ENCODE measurements at regions not wholly inside any gene's neighbourhood (a gene's known extent, or its start where the extent isn't known, plus 50 kb on each side); places are given as distances from the start of the nearest gene placed in this dataset.

GRCh38 chr2:30325600-30326328 lies 94.4 kb downstream of the LBH start:
- intact Hi-C loops (cut with DNase I): no loop called here
- Histone ChIP-seq H3K27me3 (ENCODE audit: control insufficient read depth, insufficient read depth) (no peaks in the 10 kb centered on the region), H3K4me1 (ENCODE audit: control insufficient read depth, insufficient read depth, low read length) (no peaks in the 10 kb centered on the region), H3K27ac (ENCODE audit: low read length) (no peak overlapping the region), H3K9me3 (ENCODE audit: control insufficient read depth, low read length) (no peaks in the 10 kb centered on the region), H3K4me3 (ENCODE audit: low read length) (no peak overlapping the region)
- no peak for ATAC-seq
- DNase-seq: no peak
- WGBS: 95% methylated on average over 4 of the region's 4 CpGs

GRCh38 chr2:30326497-30326896 lies 95.2 kb downstream of the LBH start:
- ATAC-seq (no peak), DNase-seq (no peak)
- Histone ChIP-seq H3K4me3 (ENCODE audit: low read length) (no peak overlapping the region), H3K9me3 (ENCODE audit: control insufficient read depth, low read length) (no peaks in the 10 kb centered on the region), H3K27me3 (ENCODE audit: control insufficient read depth, insufficient read depth) (no peaks in the 10 kb centered on the region), H3K27ac (ENCODE audit: low read length) (no peak overlapping the region), H3K4me1 (ENCODE audit: control insufficient read depth, insufficient read depth, low read length) (no peaks in the 10 kb centered on the region)
- intact Hi-C loops (cut with DNase I): no loop called here
- 91% methylated on average over 6 of the region's 6 CpGs for WGBS

- Histone ChIP-seq H3K4me1 (ENCODE audit: control insufficient read depth, insufficient read depth, low read length) (peaks cover 13% of the 10 kb centered on the region), H3K27me3 (ENCODE audit: control insufficient read depth, insufficient read depth) (no peaks in the 10 kb centered on the region), H3K4me3 (ENCODE audit: low read length) (no peak overlapping the region), H3K9me3 (ENCODE audit: control insufficient read depth, low read length) (no peaks in the 10 kb centered on the region), H3K27ac (ENCODE audit: low read length) (no peak overlapping the region)
- 96% methylated on average over 4 of the region's 4 CpGs for WGBS
- ATAC-seq (no peak), DNase-seq (no peak)
- intact Hi-C loops (cut with DNase I): loop anchor here in 1 of 4 donors (10.0 kb wide), 1 partner anchor 374 kb away; no protein-coding TSS in a partner anchor
These were observed 99.7 kb downstream of the LBH start for GRCh38 chr2:30331038-30331437.

- Histone ChIP-seq H3K27me3 (ENCODE audit: control insufficient read depth, insufficient read depth) (no peaks in the 10 kb centered on the region), H3K4me1 (ENCODE audit: control insufficient read depth, insufficient read depth, low read length) (peaks cover 13% of the 10 kb centered on the region), H3K9me3 (ENCODE audit: control insufficient read depth, low read length) (no peaks in the 10 kb centered on the region), H3K4me3 (ENCODE audit: low read length) (no peak overlapping the region), H3K27ac (ENCODE audit: low read length) (no peak overlapping the region)
- 97% methylated on average over 7 of the region's 7 CpGs for WGBS
- DNase-seq (no peak), ATAC-seq (no peak)
- intact Hi-C loops (cut with DNase I): loop anchor here in 1 of 4 donors (10.0 kb wide), 1 partner anchor 373 kb away; no protein-coding TSS in a partner anchor
These were observed 100.5 kb downstream of the LBH start for GRCh38 chr2:30331869-30332268.

- no peak for DNase-seq
- Histone ChIP-seq H3K27me3 (ENCODE audit: control insufficient read depth, insufficient read depth) (no peaks in the 10 kb centered on the region), H3K4me1 (ENCODE audit: control insufficient read depth, insufficient read depth, low read length) (peaks cover 13% of the 10 kb centered on the region), H3K9me3 (ENCODE audit: control insufficient read depth, low read length) (no peaks in the 10 kb centered on the region), H3K4me3 (ENCODE audit: low read length) (no peak overlapping the region), H3K27ac (ENCODE audit: low read length) (no peak overlapping the region)
- intact Hi-C loops (cut with DNase I): loop anchor here in 1 of 4 donors (10.0 kb wide), 1 partner anchor 372 kb away; no protein-coding TSS in a partner anchor
- WGBS: 73% methylated on average over 4 of the region's 4 CpGs
- no peak for ATAC-seq
These were observed 101.6 kb downstream of the LBH start for GRCh38 chr2:30332791-30333453.

GRCh38 chr2:30334762-30335363 lies 103.5 kb downstream of the LBH start:
- peaks cover 13% of the 10 kb centered on the region for H3K4me1 ChIP-seq (ENCODE audit: control insufficient read depth, insufficient read depth, low read length)
- no peak for DNase-seq
- no peak overlapping the region for H3K4me3 ChIP-seq (ENCODE audit: low read length)
- H3K27me3 ChIP-seq (ENCODE audit: control insufficient read depth, insufficient read depth): no peaks in the 10 kb centered on the region
- intact Hi-C loops (cut with DNase I): loop anchor here in 1 of 4 donors (10.0 kb wide), 1 partner anchor 370 kb away; no protein-coding TSS in a partner anchor
- H3K27ac ChIP-seq (ENCODE audit: low read length): no peak overlapping the region
- WGBS: 57% methylated on average over 3 of the region's 3 CpGs
- no peaks in the 10 kb centered on the region for H3K9me3 ChIP-seq (ENCODE audit: control insufficient read depth, low read length)
- ATAC-seq: peak; percentile 13 to 44

GRCh38 chr2:30336084-30336483 lies 104.8 kb downstream of the LBH start:
- intact Hi-C loops (cut with DNase I): loop anchor here in 1 of 4 donors (10.0 kb wide), 1 partner anchor 369 kb away; no protein-coding TSS in a partner anchor
- no peaks in the 10 kb centered on the region for H3K9me3 ChIP-seq (ENCODE audit: control insufficient read depth, low read length)
- no peaks in the 10 kb centered on the region for H3K27me3 ChIP-seq (ENCODE audit: control insufficient read depth, insufficient read depth)
- H3K27ac ChIP-seq (ENCODE audit: low read length): no peak overlapping the region
- peaks cover 13% of the 10 kb centered on the region for H3K4me1 ChIP-seq (ENCODE audit: control insufficient read depth, insufficient read depth, low read length)
- H3K4me3 ChIP-seq (ENCODE audit: low read length): no peak overlapping the region
- WGBS: 63% methylated on average over 2 of the region's 2 CpGs
- ATAC-seq (peak in 1 of 2 donors; percentile 74), DNase-seq (peak in 1 of 3 donors; percentile 40)

- intact Hi-C loops (cut with DNase I): loop anchor here in 1 of 4 donors (10.0 kb wide), 1 partner anchor 368 kb away; no protein-coding TSS in a partner anchor
- peak overlapping the region; percentile 7 for H3K27ac ChIP-seq (ENCODE audit: low read length)
- H3K4me3 ChIP-seq (ENCODE audit: low read length): no peak overlapping the region
- peaks cover 13% of the 10 kb centered on the region for H3K4me1 ChIP-seq (ENCODE audit: control insufficient read depth, insufficient read depth, low read length)
- WGBS: 86% methylated on average over 16 of the region's 16 CpGs
- no peak for ATAC-seq
- DNase-seq: no peak
- H3K27me3 ChIP-seq (ENCODE audit: control insufficient read depth, insufficient read depth): no peaks in the 10 kb centered on the region
- no peaks in the 10 kb centered on the region for H3K9me3 ChIP-seq (ENCODE audit: control insufficient read depth, low read length)
These were observed 105.9 kb downstream of the LBH start for GRCh38 chr2:30336978-30337841.

- peaks cover 13% of the 10 kb centered on the region for H3K4me1 ChIP-seq (ENCODE audit: control insufficient read depth, insufficient read depth, low read length)
- H3K27me3 ChIP-seq (ENCODE audit: control insufficient read depth, insufficient read depth): no peaks in the 10 kb centered on the region
- no peak overlapping the region for H3K27ac ChIP-seq (ENCODE audit: low read length)
- intact Hi-C loops (cut with DNase I): loop anchor here in 1 of 4 donors (10.0 kb wide), 1 partner anchor 366 kb away; no protein-coding TSS in a partner anchor
- no peak for ATAC-seq
- H3K4me3 ChIP-seq (ENCODE audit: low read length): no peak overlapping the region
- no peaks in the 10 kb centered on the region for H3K9me3 ChIP-seq (ENCODE audit: control insufficient read depth, low read length)
- WGBS: 70% methylated on average over 3 of the region's 3 CpGs
- no peak for DNase-seq
These were observed 107.1 kb downstream of the LBH start for GRCh38 chr2:30338475-30338874.

- DNase-seq: no peak
- H3K27me3 ChIP-seq (ENCODE audit: control insufficient read depth, insufficient read depth): no peaks in the 10 kb centered on the region
- H3K4me3 ChIP-seq (ENCODE audit: low read length): no peak overlapping the region
- H3K9me3 ChIP-seq (ENCODE audit: control insufficient read depth, low read length): no peaks in the 10 kb centered on the region
- no peak for ATAC-seq
- 95% methylated on average over 4 of the region's 4 CpGs for WGBS
- H3K4me1 ChIP-seq (ENCODE audit: control insufficient read depth, insufficient read depth, low read length): peaks cover 13% of the 10 kb centered on the region
- no peak overlapping the region for H3K27ac ChIP-seq (ENCODE audit: low read length)
- intact Hi-C loops (cut with DNase I): loop anchor here in 1 of 4 donors (10.0 kb wide), 1 partner anchor 366 kb away; no protein-coding TSS in a partner anchor
These were observed 107.7 kb downstream of the LBH start for GRCh38 chr2:30339071-30339470.

All from right cardiac atrium (tissue), 5 donors.